GM12872 (cell line): ENCODE measurements at regions not wholly inside any gene's neighbourhood (a gene's known extent, or its start where the extent isn't known, plus 50 kb on each side); places are given as distances from the start of the nearest gene placed in this dataset.

Experiments used
- TF ChIP-seq, protein P1 (sequence below): IDR thresholded peaks from 3 replicates; pipeline ENCODE4 v1.5.1; 2011; ENCODE audit warnings: low read depth, mild to moderate bottlenecking, low read length, moderate library complexity; ENCODE audit not compliant: insufficient read depth

DNA sequence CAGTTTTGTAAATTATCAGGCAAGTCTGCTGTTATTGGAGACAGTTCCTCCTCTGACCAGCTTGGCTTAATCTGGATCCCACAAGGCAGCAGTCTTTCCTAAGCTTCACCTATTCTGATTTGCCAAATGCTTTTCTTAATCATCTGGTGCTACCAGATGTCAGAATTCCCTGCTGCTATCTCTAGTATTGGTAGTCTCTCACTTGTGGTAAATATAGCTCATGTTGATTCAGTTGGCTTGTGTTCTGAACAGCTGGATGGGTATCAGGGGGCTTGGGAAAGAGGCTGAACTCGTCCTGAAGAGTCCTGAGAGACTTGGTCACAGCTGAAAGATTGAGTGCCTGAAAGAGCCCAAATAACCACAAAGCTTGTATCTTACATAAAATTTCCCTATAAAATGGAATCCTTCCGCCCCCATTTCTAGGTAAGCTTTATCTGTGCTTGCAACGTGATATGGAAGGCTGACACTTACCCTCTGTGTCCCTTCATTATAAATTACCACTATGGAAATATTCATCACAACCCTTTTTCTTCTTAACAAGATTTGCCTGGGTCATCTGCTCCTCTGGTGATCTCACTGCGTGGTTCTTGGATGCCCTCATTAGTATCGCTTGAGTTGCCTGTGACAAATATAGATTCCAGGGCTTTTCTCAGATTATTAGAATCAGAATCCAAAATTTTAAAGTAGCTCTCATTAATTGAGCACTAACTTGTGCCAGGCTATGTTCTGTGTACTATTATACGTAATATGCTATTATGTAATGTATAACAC is 104.1 kb upstream of the GPRIN3 start:
- TF ChIP-seq, protein P1, sequence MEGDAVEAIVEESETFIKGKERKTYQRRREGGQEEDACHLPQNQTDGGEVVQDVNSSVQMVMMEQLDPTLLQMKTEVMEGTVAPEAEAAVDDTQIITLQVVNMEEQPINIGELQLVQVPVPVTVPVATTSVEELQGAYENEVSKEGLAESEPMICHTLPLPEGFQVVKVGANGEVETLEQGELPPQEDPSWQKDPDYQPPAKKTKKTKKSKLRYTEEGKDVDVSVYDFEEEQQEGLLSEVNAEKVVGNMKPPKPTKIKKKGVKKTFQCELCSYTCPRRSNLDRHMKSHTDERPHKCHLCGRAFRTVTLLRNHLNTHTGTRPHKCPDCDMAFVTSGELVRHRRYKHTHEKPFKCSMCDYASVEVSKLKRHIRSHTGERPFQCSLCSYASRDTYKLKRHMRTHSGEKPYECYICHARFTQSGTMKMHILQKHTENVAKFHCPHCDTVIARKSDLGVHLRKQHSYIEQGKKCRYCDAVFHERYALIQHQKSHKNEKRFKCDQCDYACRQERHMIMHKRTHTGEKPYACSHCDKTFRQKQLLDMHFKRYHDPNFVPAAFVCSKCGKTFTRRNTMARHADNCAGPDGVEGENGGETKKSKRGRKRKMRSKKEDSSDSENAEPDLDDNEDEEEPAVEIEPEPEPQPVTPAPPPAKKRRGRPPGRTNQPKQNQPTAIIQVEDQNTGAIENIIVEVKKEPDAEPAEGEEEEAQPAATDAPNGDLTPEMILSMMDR: no peak

DNA sequence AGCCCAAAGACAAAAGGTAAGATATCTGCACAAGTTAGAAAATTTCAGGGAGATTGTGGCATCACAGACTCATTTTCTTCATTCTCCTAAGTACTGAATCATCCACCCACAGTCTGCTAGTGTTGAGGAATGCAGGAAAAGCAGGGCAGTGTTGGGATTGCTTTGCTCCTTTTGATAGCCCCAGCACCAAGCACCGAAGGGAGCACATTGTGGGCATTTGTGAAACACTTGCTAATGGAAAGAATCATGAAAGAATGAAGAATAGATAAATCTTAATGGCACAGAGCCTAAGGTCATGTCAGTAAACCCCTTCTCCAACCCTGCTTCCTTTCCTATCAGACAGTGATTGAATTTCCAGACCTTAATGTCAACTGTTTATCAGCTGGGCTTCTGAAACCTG is 103.1 kb upstream of the GPRIN3 start:
- TF ChIP-seq, protein P1: no peak

DNA sequence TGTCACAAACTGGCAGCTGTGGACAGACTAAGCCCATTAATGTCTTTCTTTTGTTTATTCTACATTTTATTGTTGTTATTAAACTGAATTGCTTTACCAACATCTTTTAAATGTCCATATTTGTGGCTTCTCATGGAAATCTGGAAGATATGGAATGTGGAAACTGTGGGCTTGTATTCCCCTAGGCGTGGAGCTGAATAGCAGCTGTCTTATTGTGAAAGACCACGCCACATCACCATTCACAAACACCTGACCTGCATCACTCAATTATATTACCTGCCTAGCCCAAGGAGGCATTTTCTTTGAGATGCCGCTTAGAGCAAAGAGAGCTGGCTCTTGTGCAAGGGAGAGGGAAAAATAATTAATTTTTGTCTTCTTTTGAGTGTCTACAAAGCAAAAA is 96.9 kb upstream of the GPRIN3 start:
- TF ChIP-seq, protein P1: no peak

DNA sequence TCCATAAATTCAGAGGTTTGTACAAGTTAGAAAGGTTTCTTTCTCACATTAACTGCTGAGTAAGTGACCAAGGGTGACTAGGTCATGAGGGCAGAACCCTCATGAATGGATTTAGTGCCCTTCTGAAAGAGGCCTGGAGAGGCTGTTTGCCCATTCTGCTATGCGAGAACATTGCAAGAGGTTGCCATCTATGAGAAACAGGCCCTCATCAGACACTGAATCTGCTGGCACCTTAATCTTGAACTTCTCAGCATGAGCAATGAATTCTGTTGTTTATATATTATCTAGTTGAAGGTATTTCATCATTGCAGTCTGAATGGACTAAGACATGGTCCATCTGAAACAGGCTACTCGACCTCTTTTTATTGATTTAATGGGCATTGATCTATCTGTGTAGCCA is 96.2 kb upstream of the GPRIN3 start:
- TF ChIP-seq, protein P1: no peak

DNA sequence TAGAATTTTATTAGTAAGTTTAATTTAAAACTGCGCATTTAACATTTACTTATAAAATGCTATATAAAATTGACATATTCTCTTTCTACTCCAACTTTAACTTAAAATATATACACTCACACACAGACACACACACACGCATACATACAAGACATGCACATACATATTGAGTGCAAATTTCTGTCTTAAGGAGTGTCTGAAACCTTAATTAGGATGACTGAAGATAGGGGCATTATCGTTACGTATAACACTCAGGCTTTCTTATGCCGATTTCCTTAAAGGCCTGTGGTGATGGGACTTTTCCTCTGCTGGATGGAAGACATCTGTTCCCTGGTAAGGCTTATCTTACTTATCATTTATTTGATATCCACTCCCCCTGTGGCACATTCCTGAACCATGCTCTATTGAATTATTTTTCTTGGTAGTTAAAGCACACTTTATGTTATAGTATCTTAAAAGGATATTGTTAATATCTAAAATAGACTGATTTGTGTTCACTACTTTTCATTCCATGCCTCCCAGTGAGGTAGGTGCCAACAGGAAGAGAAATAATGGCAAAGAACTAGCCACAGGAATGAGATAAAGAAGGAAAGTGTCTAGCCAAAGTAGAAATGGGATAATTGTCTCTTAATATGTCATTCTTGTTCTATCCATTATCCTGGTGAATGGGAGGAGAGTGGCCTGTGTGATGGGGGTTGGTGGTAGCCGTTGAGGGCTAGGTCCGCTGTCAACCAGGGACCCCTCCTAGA is 92.9 kb upstream of the GPRIN3 start:
- TF ChIP-seq, protein P1: no peak

DNA sequence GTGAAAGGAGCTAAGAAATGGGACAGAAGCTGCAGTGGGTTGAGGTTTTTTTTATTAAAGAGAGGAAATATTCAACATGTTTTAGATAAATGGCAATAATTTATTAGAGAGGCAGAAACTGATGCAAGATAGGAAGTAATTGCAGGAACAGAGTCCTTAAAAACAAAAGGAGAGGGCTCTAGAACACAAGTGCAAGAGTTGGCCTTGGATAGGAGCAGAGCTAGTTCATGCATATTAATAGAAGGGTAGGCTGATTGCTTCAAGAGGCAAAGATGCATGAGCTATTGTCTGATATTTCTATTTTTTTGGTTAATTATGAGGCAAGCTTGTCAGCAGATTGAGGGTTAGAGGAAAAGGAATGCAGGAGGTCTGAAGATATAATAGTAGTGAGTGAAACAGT is 91.0 kb upstream of the GPRIN3 start:
- TF ChIP-seq, protein P1: no peak

DNA sequence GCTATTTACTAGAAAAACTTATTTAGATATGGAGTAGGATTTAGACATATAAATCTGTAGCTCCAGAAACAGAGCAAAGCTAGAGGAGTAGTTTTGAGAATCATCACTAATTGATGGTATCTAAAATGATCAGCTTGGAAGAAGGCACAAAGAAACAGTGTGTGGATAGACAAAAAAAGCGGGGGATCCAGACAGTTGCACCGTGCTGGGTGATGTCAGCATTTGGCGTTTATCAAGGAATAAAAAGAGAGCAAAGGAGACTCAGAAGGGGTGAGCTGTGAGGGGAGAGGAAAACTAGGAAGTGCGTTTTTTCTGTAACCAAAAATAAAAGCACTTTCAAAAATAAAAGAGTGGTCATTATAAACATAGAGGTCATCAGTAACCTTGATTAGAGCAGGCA is 90.5 kb upstream of the GPRIN3 start:
- TF ChIP-seq, protein P1: no peak
